ENCODE measurements at regions not wholly inside any gene's neighbourhood (a gene's known extent, or its start where the extent isn't known, plus 50 kb on each side); places are given as distances from the start of the nearest gene placed in this dataset.

GRCh38 chr15:100779331-100780207 is 100.1 kb upstream of the ALDH1A3 start:
- TF ChIP-seq XRCC3 (IDR thresholded peaks at IDR 0.05) (no peak), MXI1 (IDR thresholded peaks at IDR 0.05; ENCODE audit: low read depth, low read length) (no peak), POLR3G (IDR thresholded peaks at IDR 0.05; ENCODE audit: extremely low read depth, insufficient read length, insufficient replicate concordance) (no peak), YY1 (IDR thresholded peaks at IDR 0.05; ENCODE audit: borderline replicate concordance in 1 of 3, control insufficient read depth in 1 of 3, extremely low read depth in 1 of 3, insufficient read depth in 3 of 3, insufficient read length in 1 of 3, insufficient replicate concordance in 2 of 3, low read depth in 1 of 3, low read length in 2 of 3) (no peak), NFATC3 (IDR thresholded peaks at IDR 0.05) (no peak), ZNF41 (CRISPR knock-in tag; conservative IDR thresholded peaks at IDR 0.05) (no peak), SMAD3 (CRISPR knock-in tag; conservative IDR thresholded peaks at IDR 0.05) (no peak), CREB3 (tag; conservative IDR thresholded peaks at IDR 0.05; ENCODE audit: low read depth) (no peak), SNAPC5 (CRISPR knock-in tag; IDR thresholded peaks at IDR 0.05) (no peak)
- TF ChIP-seq, protein P1, sequence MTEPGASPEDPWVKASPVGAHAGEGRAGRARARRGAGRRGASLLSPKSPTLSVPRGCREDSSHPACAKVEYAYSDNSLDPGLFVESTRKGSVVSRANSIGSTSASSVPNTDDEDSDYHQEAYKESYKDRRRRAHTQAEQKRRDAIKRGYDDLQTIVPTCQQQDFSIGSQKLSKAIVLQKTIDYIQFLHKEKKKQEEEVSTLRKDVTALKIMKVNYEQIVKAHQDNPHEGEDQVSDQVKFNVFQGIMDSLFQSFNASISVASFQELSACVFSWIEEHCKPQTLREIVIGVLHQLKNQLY (CRISPR knock-in tag; conservative IDR thresholded peaks at IDR 0.05) = no peak

All from K562 (cell line).